ENCODE measurements at regions not wholly inside any gene's neighbourhood (a gene's known extent, or its start where the extent isn't known, plus 50 kb on each side); places are given as distances from the start of the nearest gene placed in this dataset.

DNA sequence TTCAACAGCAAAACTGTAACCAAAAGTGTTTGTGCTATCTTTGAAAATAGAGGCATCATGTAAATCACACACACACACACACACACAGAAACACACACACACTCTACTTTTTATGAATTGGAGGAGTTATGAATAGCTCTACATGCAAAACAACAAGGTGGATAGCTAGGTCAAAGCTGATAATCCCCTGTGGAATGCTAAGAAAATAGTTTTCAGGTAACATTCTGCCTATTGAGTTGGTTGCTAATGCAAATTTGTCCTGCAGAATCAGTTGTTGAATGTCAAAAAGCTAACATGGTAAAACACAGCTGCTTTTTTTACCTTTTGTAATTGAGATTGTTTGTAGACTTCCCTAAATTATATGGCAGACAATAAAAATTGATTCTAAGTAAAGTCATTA is 1658.4 kb upstream of the RAG2 start:
- Histone ChIP-seq H3K27ac (ENCODE audit: low read length) (no peak overlapping the region), H3K9me3 (ENCODE audit: control insufficient read depth, insufficient read depth, low read depth, low read length) (no peaks in the 10 kb centered on the region), H3K4me1 (ENCODE audit: control insufficient read depth, insufficient read depth, low read length) (no peaks in the 10 kb centered on the region), H3K4me3 (ENCODE audit: low read depth in 2 of 2, low read length in 2 of 2) (no peak overlapping the region), H3K27me3 (ENCODE audit: control insufficient read depth, insufficient read depth, low read length) (no peaks in the 10 kb centered on the region), H3K36me3 (ENCODE audit: control insufficient read depth, insufficient read depth, low read length) (no peaks in the 10 kb centered on the region)
- TF ChIP-seq, protein P1, sequence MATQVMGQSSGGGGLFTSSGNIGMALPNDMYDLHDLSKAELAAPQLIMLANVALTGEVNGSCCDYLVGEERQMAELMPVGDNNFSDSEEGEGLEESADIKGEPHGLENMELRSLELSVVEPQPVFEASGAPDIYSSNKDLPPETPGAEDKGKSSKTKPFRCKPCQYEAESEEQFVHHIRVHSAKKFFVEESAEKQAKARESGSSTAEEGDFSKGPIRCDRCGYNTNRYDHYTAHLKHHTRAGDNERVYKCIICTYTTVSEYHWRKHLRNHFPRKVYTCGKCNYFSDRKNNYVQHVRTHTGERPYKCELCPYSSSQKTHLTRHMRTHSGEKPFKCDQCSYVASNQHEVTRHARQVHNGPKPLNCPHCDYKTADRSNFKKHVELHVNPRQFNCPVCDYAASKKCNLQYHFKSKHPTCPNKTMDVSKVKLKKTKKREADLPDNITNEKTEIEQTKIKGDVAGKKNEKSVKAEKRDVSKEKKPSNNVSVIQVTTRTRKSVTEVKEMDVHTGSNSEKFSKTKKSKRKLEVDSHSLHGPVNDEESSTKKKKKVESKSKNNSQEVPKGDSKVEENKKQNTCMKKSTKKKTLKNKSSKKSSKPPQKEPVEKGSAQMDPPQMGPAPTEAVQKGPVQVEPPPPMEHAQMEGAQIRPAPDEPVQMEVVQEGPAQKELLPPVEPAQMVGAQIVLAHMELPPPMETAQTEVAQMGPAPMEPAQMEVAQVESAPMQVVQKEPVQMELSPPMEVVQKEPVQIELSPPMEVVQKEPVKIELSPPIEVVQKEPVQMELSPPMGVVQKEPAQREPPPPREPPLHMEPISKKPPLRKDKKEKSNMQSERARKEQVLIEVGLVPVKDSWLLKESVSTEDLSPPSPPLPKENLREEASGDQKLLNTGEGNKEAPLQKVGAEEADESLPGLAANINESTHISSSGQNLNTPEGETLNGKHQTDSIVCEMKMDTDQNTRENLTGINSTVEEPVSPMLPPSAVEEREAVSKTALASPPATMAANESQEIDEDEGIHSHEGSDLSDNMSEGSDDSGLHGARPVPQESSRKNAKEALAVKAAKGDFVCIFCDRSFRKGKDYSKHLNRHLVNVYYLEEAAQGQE (IDR thresholded peaks at IDR 0.05; ENCODE audit: insufficient read depth in 1 of 2, low read depth in 2 of 2, low read length in 1 of 2), result no peak
- TF ChIP-seq TCF7L2 (IDR thresholded peaks at IDR 0.05; ENCODE audit: low read depth, low read length) (no peak), POLR2AphosphoS5 (IDR thresholded peaks at IDR 0.05; ENCODE audit: low read depth, low read length) (no peak), SIN3A (IDR thresholded peaks at IDR 0.05; ENCODE audit: borderline replicate concordance, insufficient read depth, low read depth, low read length) (no peak)
- TF ChIP-seq, protein P2, sequence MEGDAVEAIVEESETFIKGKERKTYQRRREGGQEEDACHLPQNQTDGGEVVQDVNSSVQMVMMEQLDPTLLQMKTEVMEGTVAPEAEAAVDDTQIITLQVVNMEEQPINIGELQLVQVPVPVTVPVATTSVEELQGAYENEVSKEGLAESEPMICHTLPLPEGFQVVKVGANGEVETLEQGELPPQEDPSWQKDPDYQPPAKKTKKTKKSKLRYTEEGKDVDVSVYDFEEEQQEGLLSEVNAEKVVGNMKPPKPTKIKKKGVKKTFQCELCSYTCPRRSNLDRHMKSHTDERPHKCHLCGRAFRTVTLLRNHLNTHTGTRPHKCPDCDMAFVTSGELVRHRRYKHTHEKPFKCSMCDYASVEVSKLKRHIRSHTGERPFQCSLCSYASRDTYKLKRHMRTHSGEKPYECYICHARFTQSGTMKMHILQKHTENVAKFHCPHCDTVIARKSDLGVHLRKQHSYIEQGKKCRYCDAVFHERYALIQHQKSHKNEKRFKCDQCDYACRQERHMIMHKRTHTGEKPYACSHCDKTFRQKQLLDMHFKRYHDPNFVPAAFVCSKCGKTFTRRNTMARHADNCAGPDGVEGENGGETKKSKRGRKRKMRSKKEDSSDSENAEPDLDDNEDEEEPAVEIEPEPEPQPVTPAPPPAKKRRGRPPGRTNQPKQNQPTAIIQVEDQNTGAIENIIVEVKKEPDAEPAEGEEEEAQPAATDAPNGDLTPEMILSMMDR (IDR thresholded peaks at IDR 0.05), result no peak
- in situ Hi-C loops (cut with HindIII; ENCODE audit: low pct_unique_long_range_greater_than_20kb, low sequenced_read_pairs) (no loop called here), intact Hi-C loops (cut with micrococcal nuclease; ENCODE audit: unreplicated experiment) (no loop called here)
- DNase-seq (ENCODE audit: low read depth, low spot score), result no peak
- POLR2A ChIA-PET, result no interaction called here
- BruUV-seq (replicated peaks), result no TSS peak
- CTCF ChIA-PET, result no interaction called here
- ATAC-seq, result no peak

DNA sequence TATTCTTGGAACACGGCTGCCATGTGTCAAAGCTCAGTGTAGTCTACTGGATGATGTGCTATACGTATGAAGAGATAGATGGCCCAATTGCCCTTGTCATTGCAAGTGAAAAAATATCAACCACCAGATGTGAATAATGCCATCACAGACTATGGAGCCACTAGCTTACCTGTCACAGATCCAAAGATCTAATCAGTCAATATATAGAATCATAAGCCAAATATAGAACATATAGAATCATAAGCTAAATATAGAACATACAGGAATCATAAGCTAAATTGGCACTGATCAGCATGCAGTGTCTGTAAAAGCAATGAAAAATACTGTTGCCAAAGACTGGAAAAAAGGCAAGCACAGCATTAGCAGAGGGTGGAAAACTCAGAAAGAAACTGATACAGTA is 1656.9 kb upstream of the RAG2 start:
- no peaks in the 10 kb centered on the region for H3K4me1 ChIP-seq (ENCODE audit: control insufficient read depth, insufficient read depth, low read length)
- CTCF ChIA-PET, result interaction anchor here (0.6 kb wide), 1 partner anchor 1479 kb away, joined by 4 read pairs; no protein-coding TSS in a partner anchor
- no peak overlapping the region for H3K27ac ChIP-seq (ENCODE audit: low read length)
- no TSS peak for BruUV-seq (replicated peaks)
- in situ Hi-C loops (cut with HindIII; ENCODE audit: low pct_unique_long_range_greater_than_20kb, low sequenced_read_pairs) (no loop called here), intact Hi-C loops (cut with micrococcal nuclease; ENCODE audit: unreplicated experiment) (no loop called here)
- H3K36me3 ChIP-seq (ENCODE audit: control insufficient read depth, insufficient read depth, low read length), result no peaks in the 10 kb centered on the region
- no peaks in the 10 kb centered on the region for H3K9me3 ChIP-seq (ENCODE audit: control insufficient read depth, insufficient read depth, low read depth, low read length)
- ATAC-seq, result no peak
- H3K27me3 ChIP-seq (ENCODE audit: control insufficient read depth, insufficient read depth, low read length), result no peaks in the 10 kb centered on the region
- DNase-seq (ENCODE audit: low read depth, low spot score), result no peak
- POLR2A ChIA-PET, result no interaction called here
- H3K4me3 ChIP-seq (ENCODE audit: low read depth in 2 of 2, low read length in 2 of 2), result no peak overlapping the region
- TF ChIP-seq TCF7L2 (IDR thresholded peaks at IDR 0.05; ENCODE audit: low read depth, low read length) (no peak), SIN3A (IDR thresholded peaks at IDR 0.05; ENCODE audit: borderline replicate concordance, insufficient read depth, low read depth, low read length) (no peak), POLR2AphosphoS5 (IDR thresholded peaks at IDR 0.05; ENCODE audit: low read depth, low read length) (no peak)
- TF ChIP-seq, protein P1 (IDR thresholded peaks at IDR 0.05; ENCODE audit: insufficient read depth in 1 of 2, low read depth in 2 of 2, low read length in 1 of 2), result no peak
- TF ChIP-seq, protein P2 (IDR thresholded peaks at IDR 0.05), result no peak

Data from Panc1 (cell line).